ENCODE measurements at regions not wholly inside any gene's neighbourhood (a gene's known extent, or its start where the extent isn't known, plus 50 kb on each side); places are given as distances from the start of the nearest gene placed in this dataset.

- DNase-seq (ENCODE audit: low read depth, low spot score) (no peak), ATAC-seq (no peak)
These were observed 450.7 kb downstream of the HTR7 start for GRCh38 chr10:90407131-90407530.

GRCh38 chr10:90407851-90408250 lies 450.0 kb downstream of the HTR7 start:
- CTCF ChIA-PET = no interaction called here
- ATAC-seq = no peak
- DNase-seq (ENCODE audit: low read depth, low spot score) = no peak

More at GRCh38 chr10:90407131-90407530, 450.7 kb downstream of the HTR7 start:
- Histone ChIP-seq H3K27ac (ENCODE audit: low read length) (no peak overlapping the region), H3K4me1 (ENCODE audit: control insufficient read depth, insufficient read depth, low read length) (no peaks in the 10 kb centered on the region), H3K9me3 (ENCODE audit: control insufficient read depth, insufficient read depth, low read depth, low read length) (peaks cover 12% of the 10 kb centered on the region), H3K4me3 (ENCODE audit: low read depth in 2 of 2, low read length in 2 of 2) (no peak overlapping the region), H3K27me3 (ENCODE audit: control insufficient read depth, insufficient read depth, low read length) (no peaks in the 10 kb centered on the region), H3K36me3 (ENCODE audit: control insufficient read depth, insufficient read depth, low read length) (no peaks in the 10 kb centered on the region)
- ChIA-PET POLR2A (no interaction called here), CTCF (no interaction called here)
- in situ Hi-C loops (cut with HindIII; ENCODE audit: low pct_unique_long_range_greater_than_20kb, low sequenced_read_pairs) (no loop called here), intact Hi-C loops (cut with micrococcal nuclease; ENCODE audit: unreplicated experiment) (no loop called here)
- TF ChIP-seq SIN3A (IDR thresholded peaks at IDR 0.05; ENCODE audit: borderline replicate concordance, insufficient read depth, low read depth, low read length) (no peak), POLR2AphosphoS5 (IDR thresholded peaks at IDR 0.05; ENCODE audit: low read depth, low read length) (no peak), CTCF (IDR thresholded peaks at IDR 0.05) (no peak), REST (IDR thresholded peaks at IDR 0.05; ENCODE audit: insufficient read depth in 1 of 2, low read depth in 2 of 2, low read length in 1 of 2) (no peak), TCF7L2 (IDR thresholded peaks at IDR 0.05; ENCODE audit: low read depth, low read length) (no peak)
- BruUV-seq (replicated peaks) = no TSS peak

More at GRCh38 chr10:90407851-90408250, 450.0 kb downstream of the HTR7 start:
- Histone ChIP-seq H3K27me3 (ENCODE audit: control insufficient read depth, insufficient read depth, low read length) (no peaks in the 10 kb centered on the region), H3K9me3 (ENCODE audit: control insufficient read depth, insufficient read depth, low read depth, low read length) (peaks cover 12% of the 10 kb centered on the region), H3K27ac (ENCODE audit: low read length) (no peak overlapping the region), H3K4me1 (ENCODE audit: control insufficient read depth, insufficient read depth, low read length) (no peaks in the 10 kb centered on the region), H3K36me3 (ENCODE audit: control insufficient read depth, insufficient read depth, low read length) (no peaks in the 10 kb centered on the region), H3K4me3 (ENCODE audit: low read depth in 2 of 2, low read length in 2 of 2) (no peak overlapping the region)
- in situ Hi-C loops (cut with HindIII; ENCODE audit: low pct_unique_long_range_greater_than_20kb, low sequenced_read_pairs) (no loop called here), intact Hi-C loops (cut with micrococcal nuclease; ENCODE audit: unreplicated experiment) (no loop called here)
- POLR2A ChIA-PET = no interaction called here
- TF ChIP-seq REST (IDR thresholded peaks at IDR 0.05; ENCODE audit: insufficient read depth in 1 of 2, low read depth in 2 of 2, low read length in 1 of 2) (no peak), SIN3A (IDR thresholded peaks at IDR 0.05; ENCODE audit: borderline replicate concordance, insufficient read depth, low read depth, low read length) (no peak), TCF7L2 (IDR thresholded peaks at IDR 0.05; ENCODE audit: low read depth, low read length) (no peak), CTCF (IDR thresholded peaks at IDR 0.05) (no peak), POLR2AphosphoS5 (IDR thresholded peaks at IDR 0.05; ENCODE audit: low read depth, low read length) (no peak)
- no TSS peak for BruUV-seq (replicated peaks)

Measured in Panc1 (cell line).